ACHN (cell line): ENCODE measurements at regions not wholly inside any gene's neighbourhood (a gene's known extent, or its start where the extent isn't known, plus 50 kb on each side); places are given as distances from the start of the nearest gene placed in this dataset.

Experiments
- DNase-seq: peaks from one replicate; pipeline ENCODE4 v3.0.0-alpha.2; 2015
- in situ Hi-C: cut with HindIII; loops from 2 replicates; pipeline ENCODE4 v1.10.0; 2017; ENCODE audit warnings: low sequenced_read_pairs, low pct_ligation_motif_present, low pct_unique_long_range_greater_than_20kb

GRCh38 chr2:239603411-239604356 lies 202.9 kb upstream of the HDAC4 start:
- in situ Hi-C loops, result no loop called here
- no peak for DNase-seq

GRCh38 chr2:239602290-239603282 lies 201.8 kb upstream of the HDAC4 start:
- DNase-seq, result no peak

GRCh38 chr2:239601880-239602279 lies 201.1 kb upstream of the HDAC4 start:
- in situ Hi-C loops, result no loop called here
- DNase-seq, result no peak

More at GRCh38 chr2:239602290-239603282, 201.8 kb upstream of the HDAC4 start:
- in situ Hi-C loops, result no loop called here

GRCh38 chr2:239601201-239601851 lies 200.5 kb upstream of the HDAC4 start:
- no peak for DNase-seq
- in situ Hi-C loops, result no loop called here

- in situ Hi-C loops, result no loop called here
- no peak for DNase-seq
Measured at GRCh38 chr2:239600650-239601049, 199.8 kb upstream of the HDAC4 start.

- in situ Hi-C loops, result no loop called here
- DNase-seq, result no peak
Measured at GRCh38 chr2:239600001-239600593, 199.3 kb upstream of the HDAC4 start.

- in situ Hi-C loops, result no loop called here
- no peak for DNase-seq
Measured at GRCh38 chr2:239599299-239599698, 198.5 kb upstream of the HDAC4 start.

GRCh38 chr2:239598732-239599090 lies 197.9 kb upstream of the HDAC4 start:
- DNase-seq, result no peak
- in situ Hi-C loops, result no loop called here

- in situ Hi-C loops, result no loop called here
- no peak for DNase-seq
Measured at GRCh38 chr2:239598011-239598731, 197.4 kb upstream of the HDAC4 start.

- no peak for DNase-seq
- in situ Hi-C loops, result no loop called here
Measured at GRCh38 chr2:239597216-239597615, 196.4 kb upstream of the HDAC4 start.

GRCh38 chr2:239596792-239597191 lies 196.0 kb upstream of the HDAC4 start:
- DNase-seq, result no peak
- in situ Hi-C loops, result no loop called here

GRCh38 chr2:239596253-239596652 lies 195.4 kb upstream of the HDAC4 start:
- in situ Hi-C loops, result no loop called here
- no peak for DNase-seq

- DNase-seq, result no peak
- in situ Hi-C loops, result no loop called here
Measured at GRCh38 chr2:239595726-239596125, 194.9 kb upstream of the HDAC4 start.

- in situ Hi-C loops, result no loop called here
- no peak for DNase-seq
Measured at GRCh38 chr2:239594772-239595608, 194.2 kb upstream of the HDAC4 start.

GRCh38 chr2:239594019-239594771 lies 193.4 kb upstream of the HDAC4 start:
- no peak for DNase-seq
- in situ Hi-C loops, result no loop called here

- DNase-seq, result no peak
- in situ Hi-C loops, result no loop called here
Measured at GRCh38 chr2:239593455-239593854, 192.6 kb upstream of the HDAC4 start.
